HepG2 (cell line): ENCODE measurements at regions not wholly inside any gene's neighbourhood (a gene's known extent, or its start where the extent isn't known, plus 50 kb on each side); places are given as distances from the start of the nearest gene placed in this dataset.

Experiments used
- ATAC-seq: fragments of 200-7000 bp; cut with Tn5 transposase; 3 replicates; pipeline ENCODE4 v1.9.1; 2020; ENCODE audit warnings: mild to moderate bottlenecking, moderate library complexity
- BruUV-seq: library from RNA; stranded (reverse); fragments of 400-500 nt; replicated peaks from 2 replicates; lab custom pipeline; 2021; lab: Mats Ljungman, UMichigan
- CTCF ChIA-PET: fragments of 300-600 bp; formaldehyde crosslinking; extraction: SDS; loops from one replicate; lab custom pipeline; 2021; ENCODE audit warnings: low total read pairs, inconsistent platforms, low intra/inter-chr PET ratio; lab: Yijun Ruan, JAX
- POLR2A ChIA-PET: fragments of 350-600 bp; sonication (Branson Sonifier 250); formaldehyde crosslinking; loops from one replicate; lab custom pipeline; 2020; ENCODE audit warnings: antibody characterized with exemption, inconsistent platforms; lab: Yijun Ruan, JAX
- DNase-seq: peaks from one replicate; pipeline ENCODE4 v3.0.0-alpha.2; 2015; ENCODE audit warnings: low spot score
- FAIRE-seq: peaks from 3 replicates; lab custom pipeline; 2011; peaks lifted over from hg19 to GRCh38; lab: Jason Lieb, UNC
- H2AFZ ChIP-seq: one replicate; pipeline ENCODE4 v1.6.1; 2011; ENCODE audit warnings: low read length, inconsistent platforms
- H3K27ac ChIP-seq: fragments of 300-600 bp; 3 replicates; pipeline ENCODE4 v1.8.0; 2011; ENCODE audit warnings: mixed run types, mild to moderate bottlenecking, mixed read lengths, low read length, inconsistent platforms; ENCODE audit not compliant: insufficient read depth; ENCODE audit errors: extremely low read length
- H3K27me3 ChIP-seq, 2 experiments: fragments of 200-600 bp in 1 of 2; 2 replicates in 1 of 2; 3 replicates in 1 of 2; pipeline versions ENCODE4 v1.6.0 to v1.8.0; 2011; ENCODE audit warnings: low read length in 2 of 2, mild to moderate bottlenecking in 2 of 2, moderate library complexity in 2 of 2, inconsistent platforms in 1 of 2; ENCODE audit not compliant: insufficient read depth in 2 of 2, control insufficient read depth in 1 of 2
- H3K36me3 ChIP-seq, 2 experiments: fragments of 200-600 bp in 1 of 2; replicated peaks in 1 of 2; 2 replicates in 1 of 2; 3 replicates in 1 of 2; pipeline versions ENCODE4 v1.5.1 to v1.8.0; 2011; ENCODE audit warnings: low read length in 2 of 2, inconsistent platforms in 1 of 2; ENCODE audit not compliant: insufficient read depth in 2 of 2, control insufficient read depth in 1 of 2
- H3K4me1 ChIP-seq: 2 replicates; pipeline ENCODE4 v1.5.1; 2012; ENCODE audit warnings: low read length, inconsistent platforms; ENCODE audit not compliant: insufficient read depth
- H3K4me2 ChIP-seq: 2 replicates; pipeline ENCODE4 v1.6.0; 2011; ENCODE audit warnings: low read depth, low read length, inconsistent platforms
- H3K4me3 ChIP-seq, 3 experiments: fragments of 200-600 bp in 1 of 3; sonication (generic), shearing (Covaris generic) in 1 of 3; replicated peaks in 1 of 3; 2 replicates each; pipeline ENCODE4 v1.5.1; 2011 to 2016; ENCODE audit warnings: low read length in 3 of 3, inconsistent platforms in 2 of 3, low read depth in 2 of 3, mild to moderate bottlenecking in 2 of 3, control low read depth in 1 of 3, mixed read lengths in 1 of 3; ENCODE audit not compliant: insufficient read depth in 1 of 3
- H3K79me2 ChIP-seq: one replicate; pipeline ENCODE4 v1.6.1; 2011; ENCODE audit warnings: low read length, inconsistent platforms; ENCODE audit not compliant: insufficient read depth
- H3K9ac ChIP-seq: 2 replicates; pipeline ENCODE4 v1.6.0; 2011; ENCODE audit warnings: mild to moderate bottlenecking, low read depth, low read length, inconsistent platforms; ENCODE audit not compliant: insufficient read depth
- H3K9me3 ChIP-seq: 2 replicates; pipeline ENCODE4 v1.5.1; 2012; ENCODE audit warnings: mild to moderate bottlenecking, low read length
- H4K20me1 ChIP-seq: 2 replicates; pipeline ENCODE4 v1.6.0; 2011; ENCODE audit warnings: inconsistent platforms, mild to moderate bottlenecking, low read length, moderate library complexity; ENCODE audit not compliant: insufficient read depth
- FOXA3 ChIP-seq: IDR thresholded peaks from 2 replicates; pipeline ENCODE4 v1.6.1; 2016; ENCODE audit warnings: missing genetic modification reagents, missing compliant biosample characterization
- HMGA1 ChIP-seq: sonication (generic); formaldehyde crosslinking; conservative IDR thresholded peaks from 2 replicates; pipeline ENCODE4 v1.4.0; 2020; ENCODE audit warnings: missing genetic modification reagents
- HOXA7 ChIP-seq: sonication (generic); formaldehyde crosslinking; IDR thresholded peaks from 2 replicates; pipeline ENCODE4 v1.8.1; 2022; ENCODE audit warnings: mild to moderate bottlenecking, missing genetic modification reagents, moderate library complexity
- JUN ChIP-seq: sonication (generic); formaldehyde crosslinking; IDR thresholded peaks from 2 replicates; pipeline ENCODE4 v1.4.0; 2020; ENCODE audit warnings: mild to moderate bottlenecking, missing genetic modification reagents
- MBD4 ChIP-seq: IDR thresholded peaks from 2 replicates; pipeline ENCODE4 v1.6.1; 2012; ENCODE audit warnings: low read length, inconsistent platforms, borderline replicate concordance
- MTERF4 ChIP-seq: sonication (generic); formaldehyde crosslinking; IDR thresholded peaks from 2 replicates; pipeline ENCODE4 v1.8.0; 2023; ENCODE audit warnings: mild to moderate bottlenecking, missing genetic modification reagents
- RERE ChIP-seq: IDR thresholded peaks from 2 replicates; pipeline ENCODE4 v1.6.1; 2016; ENCODE audit warnings: low read depth, missing genetic modification reagents, missing compliant biosample characterization
- RFX5 ChIP-seq: IDR thresholded peaks from 2 replicates; pipeline ENCODE4 v1.6.1; 2011; ENCODE audit warnings: low read depth, low read length, improper control_type of control experiment
- ZBTB20 ChIP-seq: sonication (generic); formaldehyde crosslinking; IDR thresholded peaks from 2 replicates; pipeline ENCODE4 v1.8.1; 2023; ENCODE audit warnings: missing genetic modification reagents, low read depth, mild to moderate bottlenecking, borderline replicate concordance
- ZNF121 ChIP-seq: sonication (generic); formaldehyde crosslinking; IDR thresholded peaks from 2 replicates; pipeline ENCODE4 v1.5.0; 2020; ENCODE audit warnings: mild to moderate bottlenecking, missing genetic modification reagents
- ZNF563 ChIP-seq: sonication (generic); formaldehyde crosslinking; IDR thresholded peaks from 2 replicates; pipeline ENCODE4 v1.8.0; 2022; ENCODE audit warnings: mild to moderate bottlenecking, moderate library complexity, missing genetic modification reagents
- ZNF749 ChIP-seq: sonication (generic); formaldehyde crosslinking; IDR thresholded peaks from 2 replicates; pipeline ENCODE4 v1.8.0; 2022; ENCODE audit warnings: mild to moderate bottlenecking, missing genetic modification reagents, moderate library complexity, borderline replicate concordance
- ZNF816 ChIP-seq: sonication (generic); formaldehyde crosslinking; IDR thresholded peaks from 2 replicates; pipeline ENCODE4 v1.8.0; 2022; ENCODE audit warnings: missing genetic modification reagents, mild to moderate bottlenecking, borderline replicate concordance
- ZXDC ChIP-seq: sonication (generic); formaldehyde crosslinking; IDR thresholded peaks from 2 replicates; pipeline ENCODE4 v1.5.0; 2020; ENCODE audit warnings: mild to moderate bottlenecking, missing genetic modification reagents
- WGBS: methylation state at CpG from one replicate; pipeline ENCODE4 v1.1.6; 2017; ENCODE audit warnings: low lambda C conversion rate; 5-methylcytosine and 5-hydroxymethylcytosine counted together
- in situ Hi-C: cut with HindIII; loops from 2 replicates; pipeline ENCODE4 v1.10.0; 2017; ENCODE audit warnings: low pct_unique_long_range_greater_than_20kb; ENCODE audit not compliant: extremely low pct_ligation_motif_present
- intact Hi-C: fragments of 100-400 bp; cut with micrococcal nuclease; formaldehyde crosslinking; loops from one replicate; pipeline ENCODE4 v1.10.0; 2022; ENCODE audit not compliant: unreplicated experiment
- TF ChIP-seq, protein P1 (sequence below): sonication (generic); formaldehyde crosslinking; IDR thresholded peaks from 2 replicates; pipeline ENCODE4 v1.4.0; 2020; ENCODE audit warnings: missing genetic modification reagents

DNA sequence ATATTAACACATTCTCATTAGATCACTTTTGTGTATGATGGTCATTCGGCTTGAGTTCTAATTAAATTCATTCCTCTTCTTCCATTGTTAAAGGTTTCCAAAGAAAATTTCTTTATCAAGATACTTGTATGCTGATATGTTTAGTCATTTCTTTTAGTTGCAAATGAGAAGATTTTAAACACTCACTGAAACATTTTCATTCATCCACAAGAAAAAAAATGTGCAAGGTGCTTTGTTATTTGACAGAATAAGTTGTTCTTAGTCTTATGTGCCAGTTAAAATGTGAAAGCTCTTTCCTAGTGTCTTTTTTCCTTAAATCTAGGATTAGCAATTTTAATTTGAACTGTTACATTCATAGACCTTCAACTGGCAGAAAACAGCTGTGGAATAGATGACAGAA lies 727.0 kb upstream of the NEGR1 start:
- no peak for ATAC-seq
- H3K4me1 ChIP-seq, result no peaks in the 10 kb centered on the region
- 3% methylated on average over 1 of the region's 1 CpG for whole genome bisulfite sequencing
- TF ChIP-seq, protein P1, sequence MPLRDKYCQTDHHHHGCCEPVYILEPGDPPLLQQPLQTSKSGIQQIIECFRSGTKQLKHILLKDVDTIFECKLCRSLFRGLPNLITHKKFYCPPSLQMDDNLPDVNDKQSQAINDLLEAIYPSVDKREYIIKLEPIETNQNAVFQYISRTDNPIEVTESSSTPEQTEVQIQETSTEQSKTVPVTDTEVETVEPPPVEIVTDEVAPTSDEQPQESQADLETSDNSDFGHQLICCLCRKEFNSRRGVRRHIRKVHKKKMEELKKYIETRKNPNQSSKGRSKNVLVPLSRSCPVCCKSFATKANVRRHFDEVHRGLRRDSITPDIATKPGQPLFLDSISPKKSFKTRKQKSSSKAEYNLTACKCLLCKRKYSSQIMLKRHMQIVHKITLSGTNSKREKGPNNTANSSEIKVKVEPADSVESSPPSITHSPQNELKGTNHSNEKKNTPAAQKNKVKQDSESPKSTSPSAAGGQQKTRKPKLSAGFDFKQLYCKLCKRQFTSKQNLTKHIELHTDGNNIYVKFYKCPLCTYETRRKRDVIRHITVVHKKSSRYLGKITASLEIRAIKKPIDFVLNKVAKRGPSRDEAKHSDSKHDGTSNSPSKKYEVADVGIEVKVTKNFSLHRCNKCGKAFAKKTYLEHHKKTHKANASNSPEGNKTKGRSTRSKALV (CRISPR knock-in tag), result no peak
- TF ChIP-seq ZNF749 (CRISPR knock-in tag) (no peak), MBD4 (no peak), FOXA3 (CRISPR knock-in tag) (no peak), HOXA7 (no peak), MTERF4 (no peak), RERE (CRISPR knock-in tag) (no peak), ZNF563 (CRISPR knock-in tag) (no peak), ZNF816 (no peak), RFX5 (no peak), ZXDC (no peak), ZBTB20 (CRISPR knock-in tag) (no peak), ZNF121 (no peak), HMGA1 (CRISPR knock-in tag) (no peak), JUN (no peak)

More for the DNA sequence above, 727.0 kb upstream of the NEGR1 start:
- H3K36me3 ChIP-seq, result no peaks in the 10 kb centered on the region
- intact Hi-C loops (no loop called here), in situ Hi-C loops (no loop called here)
- H4K20me1 ChIP-seq, result no peaks in the 10 kb centered on the region
- H3K9ac ChIP-seq, result no peak overlapping the region
- POLR2A ChIA-PET, result no interaction called here
- peaks cover 48% of the 10 kb centered on the region for H3K9me3 ChIP-seq
- H3K79me2 ChIP-seq, result no peaks in the 10 kb centered on the region
- DNase-seq (no peak), FAIRE-seq (no peak)
- no peak overlapping the region for H3K4me3 ChIP-seq
- H2AFZ ChIP-seq, result no peak overlapping the region
- no TSS peak for BruUV-seq
- CTCF ChIA-PET, result no interaction called here
- no peaks in the 10 kb centered on the region for H3K27me3 ChIP-seq
- no peak overlapping the region for H3K4me2 ChIP-seq
- no peak overlapping the region for H3K27ac ChIP-seq
